ENCODE measurements at regions not wholly inside any gene's neighbourhood (a gene's known extent, or its start where the extent isn't known, plus 50 kb on each side); places are given as distances from the start of the nearest gene placed in this dataset.

GRCh38 chr1:9428601-9429341 is 110.5 kb upstream of the SLC25A33 start:
- Histone ChIP-seq H3K27ac (peak overlapping the region; percentile 63 to 93 (median 77)), H3K4me1 (peaks cover 0 to 14% (median 3%) of the 10 kb centered on the region in 4 donors)
- TF ChIP-seq POLR2A (IDR thresholded peaks at IDR 0.05) (peak; percentile 30 to 79), EP300 (IDR thresholded peaks at IDR 0.05) (peak; percentile 88 to 98), CTCF (IDR thresholded peaks at IDR 0.05) (peak in 2 of 5 experiments; percentile 45 to 64)

GRCh38 chr1:9429342-9429711 is 109.9 kb upstream of the SLC25A33 start:
- WGBS, 2 donors: 27 to 33% methylated on average over 6 of the region's 6 CpGs
- DNase-seq (ENCODE audit: low spot score in 2 of 2): no peak
- H3K4me3 ChIP-seq: peak overlapping the region; percentile 35 to 75 (median 43)
- no peaks in the 10 kb centered on the region for H3K9me3 ChIP-seq
- H3K27me3 ChIP-seq: no peaks in the 10 kb centered on the region
- peaks cover 0 to 14% (median 3%) of the 10 kb centered on the region in 4 donors for H3K4me1 ChIP-seq
- peak overlapping the region; percentile 63 to 93 (median 77) for H3K27ac ChIP-seq
- no peaks in the 10 kb centered on the region for H3K36me3 ChIP-seq
- TF ChIP-seq EP300 (IDR thresholded peaks at IDR 0.05) (no peak), POLR2A (IDR thresholded peaks at IDR 0.05) (no peak), CTCF (IDR thresholded peaks at IDR 0.05) (no peak)

More at GRCh38 chr1:9428601-9429341, 110.5 kb upstream of the SLC25A33 start:
- Histone ChIP-seq H3K36me3 (no peaks in the 10 kb centered on the region), H3K27me3 (no peaks in the 10 kb centered on the region), H3K4me3 (peak overlapping the region; percentile 35 to 75 (median 43)), H3K9me3 (no peaks in the 10 kb centered on the region)
- 2% methylated on average over 46 to 48 of the region's 48 CpGs for WGBS, 2 donors
- DNase-seq (ENCODE audit: low spot score in 2 of 2): peak; percentile 99

- H3K4me3 ChIP-seq: no peak overlapping the region
- H3K36me3 ChIP-seq: no peaks in the 10 kb centered on the region
- no peaks in the 10 kb centered on the region for H3K27me3 ChIP-seq
- H3K27ac ChIP-seq: peak overlapping the region in 1 of 4 donors; percentile 35
- H3K4me1 ChIP-seq: peaks cover 0 to 34% (median 23%) of the 10 kb centered on the region in 4 donors
- WGBS, 2 donors: 76 to 77% methylated on average over 11 of the region's 11 CpGs
- H3K9me3 ChIP-seq: no peaks in the 10 kb centered on the region
- TF ChIP-seq EP300 (IDR thresholded peaks at IDR 0.05) (no peak), CTCF (IDR thresholded peaks at IDR 0.05) (no peak), POLR2A (IDR thresholded peaks at IDR 0.05) (no peak)
- no peak for DNase-seq (ENCODE audit: low spot score in 2 of 2)
Observed at GRCh38 chr1:9434247-9435152, 104.8 kb upstream of the SLC25A33 start.

GRCh38 chr1:9435153-9435636 is 104.1 kb upstream of the SLC25A33 start:
- H3K27ac ChIP-seq: peak overlapping the region in 3 of 4 donors; percentile 40 to 55 (median 50)
- H3K36me3 ChIP-seq: no peaks in the 10 kb centered on the region
- H3K4me1 ChIP-seq: peaks cover 0 to 34% (median 22%) of the 10 kb centered on the region in 4 donors
- H3K4me3 ChIP-seq: no peak overlapping the region
- WGBS, 2 donors: 39 to 47% methylated on average over 4 of the region's 4 CpGs
- DNase-seq (ENCODE audit: low spot score in 2 of 2): no peak
- TF ChIP-seq EP300 (IDR thresholded peaks at IDR 0.05): no peak
- no peak for TF ChIP-seq POLR2A (IDR thresholded peaks at IDR 0.05)
- no peak for TF ChIP-seq CTCF (IDR thresholded peaks at IDR 0.05)
- H3K27me3 ChIP-seq: no peaks in the 10 kb centered on the region
- no peaks in the 10 kb centered on the region for H3K9me3 ChIP-seq

All from tibial nerve (tissue), 4 donors.